Inflammatory macrophage treated with lipopolysaccharide for 4 hours (primary cell): ENCODE measurements at regions not wholly inside any gene's neighbourhood (a gene's known extent, or its start where the extent isn't known, plus 50 kb on each side); places are given as distances from the start of the nearest gene placed in this dataset.
"Not testable (repeated sequence)": the region's sequence is repeated elsewhere in the genome, so short reads cannot be mapped to it uniquely, and the experiment has no call there.

ENCODE experiments used
- DNase-seq: peaks from one replicate; pipeline ENCODE4 v3.0.0-alpha.2; 2020

DNA sequence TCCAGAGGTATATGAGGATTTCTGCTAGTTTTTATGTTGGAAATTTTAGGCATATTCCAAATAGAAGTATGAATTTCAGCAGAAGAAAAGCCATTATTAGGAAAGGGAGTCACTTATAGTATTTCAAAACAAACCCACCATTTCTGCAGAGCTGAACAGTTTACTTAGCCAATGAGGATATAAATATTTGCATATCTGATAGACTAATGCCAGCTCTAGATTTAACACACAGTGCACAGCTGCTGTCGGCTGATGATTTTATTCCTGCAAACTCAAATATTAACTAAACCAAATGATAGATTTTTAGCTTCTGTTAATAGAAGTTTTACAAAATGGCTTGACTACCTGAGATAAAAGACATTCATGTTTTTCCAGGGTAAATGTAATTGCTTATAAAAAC lies 375.8 kb upstream of the FANCL start:
- DNase-seq: no peak

- DNase-seq: peak; percentile 46
Measured at GRCh38 chr2:58614219-58614618, 373.1 kb upstream of the FANCL start.

DNA sequence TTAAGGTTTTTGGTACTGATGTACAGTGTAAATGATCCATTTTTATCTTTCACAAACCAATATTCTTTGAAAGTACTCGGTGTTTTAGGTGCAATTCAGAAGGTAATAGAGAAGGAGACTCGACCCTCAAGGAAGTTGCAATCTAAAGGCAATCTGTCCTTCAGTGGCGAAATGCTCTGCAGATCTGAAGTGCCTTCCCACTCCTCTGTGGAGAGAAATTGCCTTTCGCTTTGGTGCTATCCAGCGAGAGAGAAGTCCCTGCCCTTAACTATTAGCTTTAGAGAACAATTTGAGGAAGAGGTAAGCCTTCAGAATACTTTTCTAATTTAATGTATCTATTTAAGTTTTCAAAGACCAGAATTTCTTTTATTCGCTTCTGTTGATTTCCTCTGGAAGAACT lies 371.8 kb upstream of the FANCL start:
- DNase-seq: peak; percentile 11

DNA sequence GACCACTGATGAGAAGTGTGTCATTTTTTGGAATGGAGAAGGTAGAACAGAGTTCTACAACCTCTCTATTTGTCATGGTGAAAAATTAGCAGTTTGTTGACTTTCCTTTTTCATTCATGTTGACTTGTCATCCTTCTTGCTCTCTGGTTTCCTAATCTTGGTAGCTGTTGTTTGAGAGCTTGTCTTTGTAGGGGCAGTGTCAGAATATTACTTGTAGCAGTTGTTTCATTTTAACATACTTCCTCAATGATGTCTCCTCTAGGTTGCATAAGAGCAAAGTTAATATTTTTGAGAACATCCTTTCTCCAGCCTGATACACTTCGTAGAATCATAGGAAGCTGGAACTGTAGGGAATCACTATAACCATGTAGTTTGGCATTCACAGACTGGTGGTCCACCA lies 368.2 kb upstream of the FANCL start:
- DNase-seq: peak; percentile 71

DNA sequence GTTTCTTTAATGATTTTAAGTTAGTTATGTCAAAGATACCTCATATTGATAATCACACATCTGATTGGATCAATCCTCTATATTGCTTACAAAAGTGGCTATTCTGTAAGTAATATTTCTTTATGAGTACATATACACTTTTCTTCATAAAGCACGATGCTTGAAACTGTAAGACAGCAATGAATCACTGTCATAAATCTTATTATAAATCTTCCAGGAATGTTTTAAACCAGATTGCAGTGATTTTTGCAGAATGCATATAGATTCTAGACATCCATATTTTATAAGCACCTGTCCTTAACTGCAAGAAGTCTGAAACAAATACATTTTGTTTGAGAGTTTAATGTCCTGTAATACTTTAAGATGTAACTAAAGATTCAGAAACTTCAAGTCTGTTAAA lies 367.0 kb upstream of the FANCL start:
- DNase-seq: no peak

GRCh38 chr2:58607448-58607847 lies 366.3 kb upstream of the FANCL start:
- no peak for DNase-seq

DNA sequence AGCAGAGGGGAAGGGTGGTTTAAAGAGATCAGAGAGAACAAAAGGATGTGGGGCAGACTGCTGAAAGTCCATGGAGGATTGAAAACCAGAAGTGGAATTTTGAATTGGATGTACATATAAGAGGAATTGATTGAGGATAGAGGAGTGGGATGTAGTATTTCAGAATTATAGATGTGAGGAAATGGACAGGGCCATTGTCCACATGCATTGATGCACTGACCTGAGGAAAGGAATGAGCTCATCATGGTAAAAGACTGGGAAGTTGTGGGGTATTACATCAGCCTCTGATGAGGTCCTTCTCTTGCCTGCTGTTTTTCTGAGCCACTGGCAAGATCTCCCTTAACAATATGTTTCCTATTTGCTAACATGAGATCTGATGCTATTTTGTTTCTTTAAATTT lies 365.7 kb upstream of the FANCL start:
- peak; percentile 65 for DNase-seq

DNA sequence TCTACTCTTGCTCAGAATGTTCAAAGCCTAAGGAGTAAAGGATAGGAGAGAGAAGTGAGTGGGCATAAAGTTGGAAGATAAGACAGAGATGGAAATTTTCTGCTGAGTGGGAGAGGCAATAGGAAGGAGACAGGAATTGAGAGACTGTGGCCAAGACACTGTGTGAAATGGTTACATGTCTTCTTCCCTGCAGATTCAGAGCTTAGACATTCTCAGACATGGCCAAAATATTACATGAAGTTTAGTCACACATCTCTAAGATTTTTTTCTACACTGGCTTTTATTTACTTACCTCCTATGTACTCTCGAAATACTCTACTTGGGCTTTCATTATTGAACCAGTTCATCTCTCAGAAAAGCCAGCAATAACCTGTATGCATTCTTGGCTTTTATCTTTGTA lies 363.0 kb upstream of the FANCL start:
- no peak for DNase-seq

DNA sequence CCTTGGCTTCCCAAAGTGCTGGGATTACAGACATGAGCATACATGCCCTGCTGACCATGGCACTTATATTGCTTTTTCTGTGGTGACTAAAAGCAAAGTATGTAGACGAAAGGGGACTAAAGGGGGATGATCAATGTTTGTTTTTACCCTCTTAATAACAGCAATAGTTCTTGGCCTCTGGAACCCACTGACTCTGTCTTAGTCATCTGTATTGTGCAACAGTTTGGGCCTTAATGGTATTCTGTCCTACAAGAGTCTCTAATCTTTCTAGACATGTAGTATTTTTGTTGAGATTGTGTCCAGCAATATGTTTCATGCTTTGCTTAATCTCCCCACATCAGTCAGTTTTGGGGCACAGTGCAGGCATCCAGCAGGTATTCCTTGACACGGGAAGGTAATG lies 359.9 kb upstream of the FANCL start:
- no peak for DNase-seq

- no peak for DNase-seq
Measured at GRCh38 chr2:58598171-58598570, 357.0 kb upstream of the FANCL start.

- DNase-seq: no peak
Measured at GRCh38 chr2:58595714-58596113, 354.6 kb upstream of the FANCL start.

- DNase-seq: no peak
Measured at GRCh38 chr2:58594762-58595161, 353.6 kb upstream of the FANCL start.

DNA sequence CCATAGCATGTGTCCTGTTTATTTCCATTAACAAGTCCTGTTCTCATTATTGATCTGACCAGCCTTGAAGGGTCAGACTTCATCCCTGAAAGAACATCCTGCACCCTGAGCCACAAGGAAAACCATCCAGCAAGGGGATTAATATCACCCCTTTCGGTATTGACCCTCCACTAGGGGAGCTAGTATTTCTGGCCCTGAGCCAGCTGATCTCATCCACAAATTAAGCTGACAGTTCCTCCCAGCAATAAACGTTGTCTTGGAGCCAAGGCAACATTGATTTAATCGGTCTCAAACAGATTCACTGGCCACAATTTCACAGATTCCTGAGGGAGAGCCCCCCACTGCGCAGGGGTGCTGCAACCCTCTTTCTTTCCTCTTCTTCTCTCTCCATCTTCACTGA lies 353.1 kb upstream of the FANCL start:
- DNase-seq: no peak

- DNase-seq: not testable (repeated sequence)
Measured at GRCh38 chr2:58586178-58586577, 345.1 kb upstream of the FANCL start.

DNA sequence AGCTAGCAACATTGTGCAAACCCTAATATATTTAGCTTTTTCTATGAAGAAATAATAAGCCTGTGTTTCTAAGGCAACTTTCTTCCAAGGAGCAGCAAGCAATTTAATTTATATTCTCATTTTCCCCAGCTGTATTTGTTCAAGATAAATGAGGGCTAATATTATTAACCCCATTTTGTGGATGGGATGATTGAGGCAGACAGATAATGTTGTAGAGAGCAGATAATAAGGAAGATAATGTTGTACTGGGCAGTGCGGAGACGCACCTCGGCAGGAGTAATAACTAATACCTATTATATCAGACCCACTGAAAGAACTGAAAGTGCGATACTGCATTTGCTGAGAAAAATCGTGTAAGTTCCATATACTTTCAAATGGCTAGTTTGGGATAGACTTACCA lies 344.1 kb upstream of the FANCL start:
- no peak for DNase-seq

DNA sequence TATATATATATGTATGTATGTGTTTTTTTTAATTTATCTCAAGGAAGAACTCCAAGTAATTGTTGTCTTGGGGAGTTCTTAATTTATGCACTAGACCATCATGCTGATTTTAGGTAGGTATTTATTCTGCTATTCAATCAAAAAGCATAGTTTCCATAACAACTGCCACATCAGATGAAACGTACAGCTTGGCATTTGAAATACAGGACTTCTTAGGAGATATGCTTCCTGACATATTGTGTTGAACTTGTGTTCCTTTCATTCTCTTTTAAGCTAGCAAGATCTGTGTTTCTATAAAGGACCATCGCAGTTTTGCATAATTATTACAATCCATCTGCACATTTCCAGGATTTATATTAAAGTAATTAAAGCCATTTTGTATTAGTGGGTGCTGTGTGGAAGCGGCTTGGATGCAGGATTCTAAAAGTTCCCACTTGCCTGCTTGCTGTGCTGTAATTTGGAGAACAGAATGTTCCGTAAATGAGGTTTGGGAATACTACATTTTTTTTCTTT lies 343.5 kb upstream of the FANCL start:
- DNase-seq: no peak

DNA sequence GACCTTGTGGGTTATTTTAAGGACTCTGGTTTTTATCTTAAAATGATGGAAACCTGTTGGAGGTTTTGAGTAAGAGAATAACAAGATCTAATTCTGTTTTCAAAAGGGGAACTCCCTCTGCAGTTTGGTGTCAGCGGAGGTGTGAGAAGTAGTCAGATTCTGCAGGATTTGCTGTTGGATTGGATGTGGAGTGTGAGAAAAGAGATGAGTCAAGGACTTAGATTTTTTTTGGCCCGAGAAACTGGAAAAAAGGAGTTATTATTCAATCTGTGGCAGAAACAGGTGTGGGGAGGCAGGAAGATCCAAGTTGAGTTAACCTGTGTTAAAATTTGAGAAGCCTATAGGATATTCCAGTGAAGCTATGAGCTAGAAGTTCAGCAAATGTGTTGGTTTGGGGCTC lies 337.2 kb upstream of the FANCL start:
- DNase-seq: no peak

DNA sequence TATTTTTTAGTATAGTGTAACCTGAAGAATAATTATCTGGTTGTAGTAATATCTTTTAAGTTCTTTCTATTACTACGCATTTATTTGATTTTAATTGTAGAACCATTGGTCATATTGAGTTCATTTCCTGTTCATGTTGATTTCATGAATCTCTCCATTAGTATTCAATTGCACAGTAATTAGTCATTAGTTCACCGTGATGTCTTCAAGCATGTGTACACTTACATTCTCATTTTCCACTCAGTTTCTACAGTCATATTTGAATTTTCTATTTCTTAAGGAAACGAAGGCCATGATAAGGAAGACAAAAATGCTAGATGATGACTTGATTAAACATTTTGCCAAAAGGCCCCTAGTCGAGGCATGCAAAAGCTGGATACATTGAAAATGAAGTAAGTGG lies 333.7 kb upstream of the FANCL start:
- DNase-seq: no peak

GRCh38 chr2:58572731-58573130 lies 331.6 kb upstream of the FANCL start:
- DNase-seq: no peak

DNA sequence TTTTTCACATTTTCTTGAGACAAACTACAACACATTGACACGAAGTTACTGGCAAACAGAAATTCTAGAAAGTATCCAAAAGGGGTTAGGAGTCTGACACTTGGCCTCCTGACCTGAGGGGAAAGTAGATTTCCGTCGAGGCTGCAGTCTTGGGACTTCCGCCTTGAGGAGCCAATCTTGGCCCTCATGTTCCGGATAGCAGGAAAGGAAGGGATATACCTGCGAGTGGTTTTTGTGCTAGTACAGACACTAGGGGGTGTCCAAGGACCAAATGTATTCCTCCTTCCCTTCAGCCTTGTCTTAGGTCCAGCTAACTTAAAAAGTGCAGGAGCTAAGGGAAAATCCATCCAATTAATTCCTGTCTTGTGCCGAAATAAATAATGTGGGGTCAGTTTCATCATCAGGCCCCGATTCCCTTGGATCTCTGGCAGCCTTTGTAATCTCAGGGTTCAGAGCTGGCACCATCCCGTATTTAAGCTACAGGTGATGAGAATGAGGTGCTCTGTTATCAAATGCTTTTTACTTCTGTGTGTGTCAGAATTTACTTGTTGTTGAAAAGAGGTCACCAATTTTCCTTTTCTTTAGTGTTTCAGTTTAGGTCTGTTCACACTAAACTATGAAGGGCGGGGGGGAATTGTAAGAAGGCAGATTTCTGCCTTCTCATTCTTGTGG lies 330.2 kb upstream of the FANCL start:
- peak; percentile 57 for DNase-seq

GRCh38 chr2:58569475-58570185 lies 328.5 kb upstream of the FANCL start:
- DNase-seq: peak; percentile 13

DNA sequence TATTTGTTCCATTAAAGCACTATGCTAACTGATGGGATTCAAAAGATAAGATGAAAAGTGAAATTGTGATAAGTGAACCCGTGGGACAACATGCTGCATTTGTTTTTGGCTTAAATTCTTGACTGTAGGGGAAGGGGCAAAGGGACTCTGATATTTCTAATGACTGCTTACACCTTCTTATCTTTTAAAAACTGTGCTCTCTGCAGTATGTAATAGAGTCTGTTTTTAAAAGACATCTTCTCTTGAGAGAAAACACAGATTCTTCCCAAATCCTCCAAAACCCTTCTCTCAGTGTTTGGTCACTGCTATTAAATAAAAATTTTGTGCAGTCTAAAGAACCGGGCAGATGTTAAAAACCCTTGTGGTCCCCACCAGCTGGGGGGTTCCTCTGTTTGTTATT lies 327.8 kb upstream of the FANCL start:
- DNase-seq: no peak

GRCh38 chr2:58562276-58562675 lies 321.2 kb upstream of the FANCL start:
- no peak for DNase-seq

DNA sequence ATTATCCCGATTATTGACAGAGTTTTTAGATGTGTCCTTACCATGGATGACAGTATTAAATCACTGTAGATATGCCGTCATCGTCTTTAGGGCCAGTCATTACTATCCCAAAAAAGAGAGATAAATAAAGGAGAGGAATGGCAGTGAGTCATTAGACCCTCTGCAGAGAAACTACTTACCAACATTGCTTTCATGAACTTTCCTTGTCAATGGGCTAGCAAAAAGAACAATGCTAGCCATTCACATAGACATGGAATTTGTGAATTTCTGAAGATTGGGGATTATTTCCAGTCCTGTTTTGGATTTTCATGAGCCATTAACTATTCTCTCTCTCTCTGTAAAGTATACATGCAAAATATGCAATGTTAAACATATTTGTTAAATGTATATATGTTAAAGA lies 319.4 kb upstream of the FANCL start:
- DNase-seq: no peak

DNA sequence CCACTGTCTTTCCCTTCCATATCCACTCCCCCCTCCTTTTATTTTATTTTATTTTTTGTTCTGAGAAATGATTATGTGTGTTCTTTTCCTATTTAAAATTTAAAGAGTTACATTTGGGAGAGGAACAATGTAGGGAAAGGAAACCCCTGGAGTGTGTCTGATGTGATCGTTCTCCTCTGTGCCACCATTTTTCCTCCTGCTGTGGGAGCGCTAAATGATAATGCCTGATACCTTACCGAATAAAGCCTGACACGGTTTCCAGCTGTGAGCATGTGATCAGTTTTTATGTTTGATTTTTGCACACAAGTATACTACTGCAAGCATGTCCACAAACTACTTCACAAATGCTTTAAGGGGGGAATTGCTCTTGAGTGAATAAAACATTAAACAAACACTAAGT lies 317.8 kb upstream of the FANCL start:
- DNase-seq: no peak
